Liver (tissue), 8 donors: ENCODE measurements at regions not wholly inside any gene's neighbourhood (a gene's known extent, or its start where the extent isn't known, plus 50 kb on each side); places are given as distances from the start of the nearest gene placed in this dataset.

ENCODE experiments used
- DNase-seq: peaks from one replicate; pipeline ENCODE4 v3.0.0-alpha.2; 2017; ENCODE audit warnings: low spot score
- H3K27ac ChIP-seq, 2 donors: one replicate each; pipeline ENCODE4 v1.7.0; 2013; ENCODE audit warnings: inconsistent platforms in 2 of 2, low read length in 2 of 2, control low read depth in 1 of 2, low read depth in 1 of 2, mild to moderate bottlenecking in 1 of 2
- H3K27me3 ChIP-seq, 4 donors: one replicate each; pipeline versions ENCODE4 v1.6.1 to v1.7.0; 2013; ENCODE audit warnings: low read length in 3 of 4, inconsistent platforms in 1 of 4, mild to moderate bottlenecking in 1 of 4, moderate library complexity in 1 of 4; ENCODE audit not compliant: control insufficient read depth in 4 of 4, insufficient read depth in 4 of 4
- H3K36me3 ChIP-seq, 4 donors: one replicate each; pipeline versions ENCODE4 v1.6.1 to v1.7.0; 2013; ENCODE audit warnings: low read length in 3 of 4, mild to moderate bottlenecking in 3 of 4, low read depth in 1 of 4, moderate library complexity in 1 of 4; ENCODE audit not compliant: control insufficient read depth in 4 of 4, insufficient read depth in 3 of 4
- H3K4me1 ChIP-seq, 4 donors: one replicate each; pipeline versions ENCODE4 v1.6.1 to v1.7.0; 2013; ENCODE audit warnings: low read length in 3 of 4, mild to moderate bottlenecking in 3 of 4, moderate library complexity in 1 of 4; ENCODE audit not compliant: control insufficient read depth in 4 of 4, insufficient read depth in 4 of 4
- H3K4me3 ChIP-seq, 3 donors: one replicate each; pipeline versions ENCODE4 v1.6.1 to v1.7.0; 2013; ENCODE audit warnings: low read length in 3 of 3, control low read depth in 1 of 3, low read depth in 1 of 3, mild to moderate bottlenecking in 1 of 3
- H3K9ac ChIP-seq, 2 donors: one replicate each; pipeline ENCODE4 v1.7.0; 2013; ENCODE audit warnings: low read length in 2 of 2, mild to moderate bottlenecking in 2 of 2, moderate library complexity in 2 of 2, control low read depth in 1 of 2, low read depth in 1 of 2
- H3K9me3 ChIP-seq, 4 donors: one replicate each; pipeline versions ENCODE4 v1.6.1 to v1.7.0; 2013; ENCODE audit warnings: low read length in 3 of 4; ENCODE audit not compliant: control insufficient read depth in 4 of 4
- EGR1 ChIP-seq, 2 donors: IDR thresholded peaks; 2 replicates each; pipeline ENCODE4 v1.6.1; 2016 to 2018; ENCODE audit warnings: antibody characterized with exemption in 2 of 2, low read depth in 2 of 2
- FOXA1 ChIP-seq: IDR thresholded peaks from 2 replicates; pipeline ENCODE4 v1.6.1; 2016; ENCODE audit warnings: antibody characterized with exemption
- FOXA2 ChIP-seq: IDR thresholded peaks from 2 replicates; pipeline ENCODE4 v1.6.1; 2016; ENCODE audit warnings: antibody characterized with exemption
- GABPA ChIP-seq, 2 donors: IDR thresholded peaks in 1 of 2; conservative IDR thresholded peaks in 1 of 2; 2 replicates each; pipeline ENCODE4 v1.6.1; 2016; ENCODE audit warnings: antibody characterized with exemption in 2 of 2, mild to moderate bottlenecking in 1 of 2, moderate library complexity in 1 of 2
- HNF4A ChIP-seq, 2 donors: conservative IDR thresholded peaks; 2 replicates each; pipeline ENCODE4 v1.6.1; 2016; ENCODE audit warnings: antibody characterized with exemption in 2 of 2, mild to moderate bottlenecking in 2 of 2
- HNF4G ChIP-seq: IDR thresholded peaks from 2 replicates; pipeline ENCODE4 v1.6.1; 2016; ENCODE audit warnings: antibody characterized with exemption
- JUND ChIP-seq, 2 donors: IDR thresholded peaks; 2 replicates each; pipeline ENCODE4 v1.6.1; 2016; ENCODE audit warnings: antibody characterized with exemption in 2 of 2
- NR2F2 ChIP-seq: IDR thresholded peaks from 2 replicates; pipeline ENCODE4 v1.6.1; 2016; ENCODE audit warnings: antibody characterized with exemption
- RAD21 ChIP-seq, 2 donors: IDR thresholded peaks; 2 replicates each; pipeline ENCODE4 v1.6.1; 2016; ENCODE audit warnings: antibody characterized with exemption in 2 of 2, mild to moderate bottlenecking in 2 of 2
- RXRA ChIP-seq, 2 donors: IDR thresholded peaks; 2 replicates each; pipeline ENCODE4 v1.6.1; 2017 to 2018; ENCODE audit warnings: antibody characterized with exemption in 2 of 2, mild to moderate bottlenecking in 1 of 2
- SP1 ChIP-seq: IDR thresholded peaks from 2 replicates; pipeline ENCODE4 v1.6.1; 2018; ENCODE audit warnings: antibody characterized with exemption, mild to moderate bottlenecking
- TAF1 ChIP-seq: conservative IDR thresholded peaks from 2 replicates; pipeline ENCODE4 v1.6.1; 2016; ENCODE audit warnings: antibody characterized with exemption, mild to moderate bottlenecking
- YY1 ChIP-seq: IDR thresholded peaks from 2 replicates; pipeline ENCODE4 v1.6.1; 2016; ENCODE audit warnings: antibody characterized with exemption, mild to moderate bottlenecking
- WGBS: extraction: QIAGEN DNeasy Blood & Tissue Kit; methylation state at CpG from one replicate; pipeline ENCODE4 v1.1.7; 2013; 5-methylcytosine and 5-hydroxymethylcytosine counted together
- TF ChIP-seq, protein P1 (sequence below): IDR thresholded peaks from 2 replicates; pipeline ENCODE4 v1.6.1; 2016; ENCODE audit warnings: antibody characterized with exemption
- TF ChIP-seq, protein P2 (sequence below): fragments of 150-350 bp; IDR thresholded peaks from 2 replicates; pipeline ENCODE4 v1.5.1; 2017; ENCODE audit warnings: improper control_type of control experiment, low read depth, low read length; ENCODE audit not compliant: missing input control
- TF ChIP-seq, protein P3 (sequence below): IDR thresholded peaks from 2 replicates; pipeline ENCODE4 v1.6.1; 2016; ENCODE audit warnings: antibody characterized with exemption
- TF ChIP-seq, protein P4 (sequence below): IDR thresholded peaks from 2 replicates; pipeline ENCODE4 v1.6.1; 2016; ENCODE audit warnings: antibody characterized with exemption
- TF ChIP-seq, protein P5 (sequence below): IDR thresholded peaks from 2 replicates; pipeline ENCODE4 v1.6.1; 2016; ENCODE audit warnings: antibody characterized with exemption, mild to moderate bottlenecking
- donor health status: healthy.
- donor health status: healthy.
- donor health status: healthy.
- donor health status: healthy.
- donor health status: healthy.

DNA sequence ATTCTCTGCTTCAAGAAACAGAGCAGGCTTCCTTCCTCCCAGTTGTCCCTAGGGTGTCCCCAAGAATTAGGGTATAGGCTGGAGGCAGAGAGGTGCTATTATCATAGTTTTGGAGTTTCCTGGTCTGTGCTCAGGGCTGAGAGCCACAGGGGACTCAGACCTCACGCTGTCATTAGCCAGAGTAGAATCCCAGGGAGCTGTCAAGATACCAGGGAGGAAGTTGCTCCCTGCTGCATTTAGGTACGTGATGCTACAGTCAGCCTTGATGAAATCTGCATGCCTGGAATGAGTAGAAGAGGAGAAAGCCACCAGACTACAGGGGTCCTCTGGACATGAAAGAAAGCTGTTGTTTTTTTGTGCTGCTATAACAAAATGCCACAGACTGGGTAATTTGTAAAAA is 273.2 kb downstream of the SH3GL2 start:
- Histone ChIP-seq H3K27ac (no peak overlapping the region), H3K27me3 (no peaks in the 10 kb centered on the region), H3K36me3 (no peaks in the 10 kb centered on the region), H3K9ac (no peak overlapping the region), H3K4me3 (no peak overlapping the region), H3K9me3 (no peaks in the 10 kb centered on the region), H3K4me1 (no peaks in the 10 kb centered on the region)
- TF ChIP-seq JUND (IDR thresholded peaks at IDR 0.05) (no peak), EGR1 (IDR thresholded peaks at IDR 0.05; ENCODE audit: low read depth in 2 of 2) (no peak), TAF1 (no peak), SP1 (no peak), GABPA (IDR thresholded peaks at IDR 0.05 in 1 of 2, conservative IDR thresholded peaks at IDR 0.05 in 1 of 2) (no peak), NR2F2 (no peak), RAD21 (IDR thresholded peaks at IDR 0.05) (no peak), FOXA2 (no peak), HNF4A (conservative IDR thresholded peaks at IDR 0.05) (no peak), FOXA1 (no peak), HNF4G (no peak)
- TF ChIP-seq, protein P1, sequence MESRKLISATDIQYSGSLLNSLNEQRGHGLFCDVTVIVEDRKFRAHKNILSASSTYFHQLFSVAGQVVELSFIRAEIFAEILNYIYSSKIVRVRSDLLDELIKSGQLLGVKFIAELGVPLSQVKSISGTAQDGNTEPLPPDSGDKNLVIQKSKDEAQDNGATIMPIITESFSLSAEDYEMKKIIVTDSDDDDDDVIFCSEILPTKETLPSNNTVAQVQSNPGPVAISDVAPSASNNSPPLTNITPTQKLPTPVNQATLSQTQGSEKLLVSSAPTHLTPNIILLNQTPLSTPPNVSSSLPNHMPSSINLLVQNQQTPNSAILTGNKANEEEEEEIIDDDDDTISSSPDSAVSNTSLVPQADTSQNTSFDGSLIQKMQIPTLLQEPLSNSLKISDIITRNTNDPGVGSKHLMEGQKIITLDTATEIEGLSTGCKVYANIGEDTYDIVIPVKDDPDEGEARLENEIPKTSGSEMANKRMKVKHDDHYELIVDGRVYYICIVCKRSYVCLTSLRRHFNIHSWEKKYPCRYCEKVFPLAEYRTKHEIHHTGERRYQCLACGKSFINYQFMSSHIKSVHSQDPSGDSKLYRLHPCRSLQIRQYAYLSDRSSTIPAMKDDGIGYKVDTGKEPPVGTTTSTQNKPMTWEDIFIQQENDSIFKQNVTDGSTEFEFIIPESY = no peak
- TF ChIP-seq, protein P2, sequence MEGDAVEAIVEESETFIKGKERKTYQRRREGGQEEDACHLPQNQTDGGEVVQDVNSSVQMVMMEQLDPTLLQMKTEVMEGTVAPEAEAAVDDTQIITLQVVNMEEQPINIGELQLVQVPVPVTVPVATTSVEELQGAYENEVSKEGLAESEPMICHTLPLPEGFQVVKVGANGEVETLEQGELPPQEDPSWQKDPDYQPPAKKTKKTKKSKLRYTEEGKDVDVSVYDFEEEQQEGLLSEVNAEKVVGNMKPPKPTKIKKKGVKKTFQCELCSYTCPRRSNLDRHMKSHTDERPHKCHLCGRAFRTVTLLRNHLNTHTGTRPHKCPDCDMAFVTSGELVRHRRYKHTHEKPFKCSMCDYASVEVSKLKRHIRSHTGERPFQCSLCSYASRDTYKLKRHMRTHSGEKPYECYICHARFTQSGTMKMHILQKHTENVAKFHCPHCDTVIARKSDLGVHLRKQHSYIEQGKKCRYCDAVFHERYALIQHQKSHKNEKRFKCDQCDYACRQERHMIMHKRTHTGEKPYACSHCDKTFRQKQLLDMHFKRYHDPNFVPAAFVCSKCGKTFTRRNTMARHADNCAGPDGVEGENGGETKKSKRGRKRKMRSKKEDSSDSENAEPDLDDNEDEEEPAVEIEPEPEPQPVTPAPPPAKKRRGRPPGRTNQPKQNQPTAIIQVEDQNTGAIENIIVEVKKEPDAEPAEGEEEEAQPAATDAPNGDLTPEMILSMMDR = no peak
- TF ChIP-seq, protein P3, sequence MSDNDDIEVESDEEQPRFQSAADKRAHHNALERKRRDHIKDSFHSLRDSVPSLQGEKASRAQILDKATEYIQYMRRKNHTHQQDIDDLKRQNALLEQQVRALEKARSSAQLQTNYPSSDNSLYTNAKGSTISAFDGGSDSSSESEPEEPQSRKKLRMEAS = no peak
- TF ChIP-seq, protein P4, sequence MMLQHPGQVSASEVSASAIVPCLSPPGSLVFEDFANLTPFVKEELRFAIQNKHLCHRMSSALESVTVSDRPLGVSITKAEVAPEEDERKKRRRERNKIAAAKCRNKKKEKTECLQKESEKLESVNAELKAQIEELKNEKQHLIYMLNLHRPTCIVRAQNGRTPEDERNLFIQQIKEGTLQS = no peak
- TF ChIP-seq, protein P5, sequence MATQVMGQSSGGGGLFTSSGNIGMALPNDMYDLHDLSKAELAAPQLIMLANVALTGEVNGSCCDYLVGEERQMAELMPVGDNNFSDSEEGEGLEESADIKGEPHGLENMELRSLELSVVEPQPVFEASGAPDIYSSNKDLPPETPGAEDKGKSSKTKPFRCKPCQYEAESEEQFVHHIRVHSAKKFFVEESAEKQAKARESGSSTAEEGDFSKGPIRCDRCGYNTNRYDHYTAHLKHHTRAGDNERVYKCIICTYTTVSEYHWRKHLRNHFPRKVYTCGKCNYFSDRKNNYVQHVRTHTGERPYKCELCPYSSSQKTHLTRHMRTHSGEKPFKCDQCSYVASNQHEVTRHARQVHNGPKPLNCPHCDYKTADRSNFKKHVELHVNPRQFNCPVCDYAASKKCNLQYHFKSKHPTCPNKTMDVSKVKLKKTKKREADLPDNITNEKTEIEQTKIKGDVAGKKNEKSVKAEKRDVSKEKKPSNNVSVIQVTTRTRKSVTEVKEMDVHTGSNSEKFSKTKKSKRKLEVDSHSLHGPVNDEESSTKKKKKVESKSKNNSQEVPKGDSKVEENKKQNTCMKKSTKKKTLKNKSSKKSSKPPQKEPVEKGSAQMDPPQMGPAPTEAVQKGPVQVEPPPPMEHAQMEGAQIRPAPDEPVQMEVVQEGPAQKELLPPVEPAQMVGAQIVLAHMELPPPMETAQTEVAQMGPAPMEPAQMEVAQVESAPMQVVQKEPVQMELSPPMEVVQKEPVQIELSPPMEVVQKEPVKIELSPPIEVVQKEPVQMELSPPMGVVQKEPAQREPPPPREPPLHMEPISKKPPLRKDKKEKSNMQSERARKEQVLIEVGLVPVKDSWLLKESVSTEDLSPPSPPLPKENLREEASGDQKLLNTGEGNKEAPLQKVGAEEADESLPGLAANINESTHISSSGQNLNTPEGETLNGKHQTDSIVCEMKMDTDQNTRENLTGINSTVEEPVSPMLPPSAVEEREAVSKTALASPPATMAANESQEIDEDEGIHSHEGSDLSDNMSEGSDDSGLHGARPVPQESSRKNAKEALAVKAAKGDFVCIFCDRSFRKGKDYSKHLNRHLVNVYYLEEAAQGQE = no peak
- WGBS = 39% methylated on average over 2 of the region's 2 CpGs
- DNase-seq = no peak

DNA sequence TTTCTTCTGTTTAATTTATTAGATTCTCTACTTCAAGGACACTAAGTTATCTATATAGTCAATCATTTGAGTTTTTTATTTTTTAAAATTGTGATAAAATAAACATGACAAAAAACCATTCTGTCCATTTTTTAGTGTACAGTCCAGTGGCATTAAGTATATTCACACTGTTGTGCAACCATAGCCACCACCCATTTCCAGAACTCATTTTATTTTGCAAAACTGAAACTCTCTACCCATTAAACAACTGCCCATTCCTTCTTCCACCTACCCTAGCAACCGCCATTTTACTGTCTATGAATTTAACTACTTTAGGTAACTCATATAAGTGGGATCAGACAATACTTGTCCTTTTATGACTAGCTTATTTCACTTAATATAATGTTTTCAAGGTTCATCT is 275.6 kb downstream of the SH3GL2 start:
- H3K4me1 ChIP-seq = no peaks in the 10 kb centered on the region
- WGBS = 87% methylated on average over 1 of the region's 1 CpG
- no peaks in the 10 kb centered on the region for H3K36me3 ChIP-seq
- no peak overlapping the region for H3K4me3 ChIP-seq
- H3K9ac ChIP-seq = no peak overlapping the region
- H3K27ac ChIP-seq = no peak overlapping the region
- no peaks in the 10 kb centered on the region for H3K27me3 ChIP-seq
- DNase-seq = no peak
- H3K9me3 ChIP-seq = no peaks in the 10 kb centered on the region
- TF ChIP-seq, protein P5 = no peak
- no peak for TF ChIP-seq GABPA (IDR thresholded peaks at IDR 0.05 in 1 of 2, conservative IDR thresholded peaks at IDR 0.05 in 1 of 2)
- no peak for TF ChIP-seq YY1
- TF ChIP-seq, protein P4 = no peak
- no peak for TF ChIP-seq RXRA (IDR thresholded peaks at IDR 0.05)
- TF ChIP-seq, protein P3 = no peak
- TF ChIP-seq EGR1 (IDR thresholded peaks at IDR 0.05; ENCODE audit: low read depth in 2 of 2) = no peak
- TF ChIP-seq, protein P2 = no peak
- TF ChIP-seq TAF1 = no peak
- no peak for TF ChIP-seq HNF4A (conservative IDR thresholded peaks at IDR 0.05)
